Colon (tissue), 2 donors: ENCODE measurements at regions not wholly inside any gene's neighbourhood (a gene's known extent, or its start where the extent isn't known, plus 50 kb on each side); places are given as distances from the start of the nearest gene placed in this dataset.
"Not testable (repeated sequence)": the region's sequence is repeated elsewhere in the genome, so short reads cannot be mapped to it uniquely, and the experiment has no call there.

Experiments used
- FAIRE-seq: peaks from 2 replicates; lab custom pipeline; 2012; peaks lifted over from hg19 to GRCh38; lab: Jason Lieb, UNC
- donor health status: control.
- donor health status: control.

GRCh38 chr18:39360072-39360471, 1794.5 kb upstream of the CELF4 start:
- no peak for FAIRE-seq

DNA sequence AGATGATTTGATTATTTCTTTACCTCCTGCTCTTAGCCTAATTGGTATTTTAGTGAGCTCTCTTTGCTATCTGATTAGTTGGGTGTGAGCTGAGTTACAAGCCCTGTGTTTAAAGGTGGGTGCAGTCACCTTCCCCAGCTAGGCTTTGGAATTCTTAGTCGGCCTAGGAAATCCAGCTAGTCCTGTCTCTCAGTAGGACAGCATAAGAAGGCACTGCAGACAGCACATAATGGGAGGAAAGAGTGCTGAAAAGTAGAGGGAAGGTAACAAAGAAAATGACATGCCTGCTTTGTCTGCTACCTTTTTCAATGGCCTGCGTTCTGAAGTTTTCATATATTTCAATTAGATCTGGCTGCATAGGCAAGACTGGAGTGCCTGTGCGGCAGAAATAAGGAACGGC, 1794.0 kb upstream of the CELF4 start:
- FAIRE-seq, result no peak

DNA sequence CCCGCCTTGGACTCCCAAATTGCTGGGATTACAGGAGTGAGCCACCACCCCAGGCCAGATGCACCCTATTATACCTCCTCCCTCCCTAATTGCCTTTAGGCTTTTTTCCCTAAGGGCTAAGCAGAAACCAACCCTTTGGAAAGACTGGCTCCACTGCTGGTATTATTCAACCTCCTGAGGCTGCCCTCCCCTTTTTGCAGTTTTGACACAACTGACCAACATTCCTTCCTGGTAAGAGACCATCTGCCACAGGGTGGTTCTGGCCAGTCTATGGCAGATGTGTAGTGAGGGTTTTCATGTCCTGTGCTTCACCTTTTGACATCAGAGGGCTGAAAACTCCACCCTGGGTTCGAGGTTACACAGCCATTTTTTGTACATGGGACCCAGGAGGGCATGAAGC, 1785.3 kb upstream of the CELF4 start:
- no peak for FAIRE-seq

GRCh38 chr18:39349801-39350200, 1784.2 kb upstream of the CELF4 start:
- FAIRE-seq, result no peak

GRCh38 chr18:39348757-39349156, 1783.2 kb upstream of the CELF4 start:
- no peak for FAIRE-seq

DNA sequence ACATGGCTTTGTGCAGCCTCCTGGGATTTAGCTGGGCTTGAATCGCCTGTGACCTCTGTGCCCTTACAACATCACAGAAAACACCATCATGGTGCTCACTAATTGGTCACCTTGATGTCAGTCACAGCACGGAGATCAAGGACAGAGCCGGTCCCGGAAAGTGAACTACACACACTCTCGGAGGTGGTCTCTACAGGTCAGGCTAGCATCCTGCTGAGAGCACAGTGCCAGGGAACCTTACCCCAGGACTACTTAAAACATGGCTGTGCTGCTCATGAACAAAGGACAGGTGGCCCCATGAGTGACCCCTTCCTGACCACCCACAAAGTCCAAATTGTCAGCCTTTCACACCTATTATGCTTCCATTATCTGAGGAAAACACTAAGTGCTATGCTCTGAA, 1782.1 kb upstream of the CELF4 start:
- no peak for FAIRE-seq

DNA sequence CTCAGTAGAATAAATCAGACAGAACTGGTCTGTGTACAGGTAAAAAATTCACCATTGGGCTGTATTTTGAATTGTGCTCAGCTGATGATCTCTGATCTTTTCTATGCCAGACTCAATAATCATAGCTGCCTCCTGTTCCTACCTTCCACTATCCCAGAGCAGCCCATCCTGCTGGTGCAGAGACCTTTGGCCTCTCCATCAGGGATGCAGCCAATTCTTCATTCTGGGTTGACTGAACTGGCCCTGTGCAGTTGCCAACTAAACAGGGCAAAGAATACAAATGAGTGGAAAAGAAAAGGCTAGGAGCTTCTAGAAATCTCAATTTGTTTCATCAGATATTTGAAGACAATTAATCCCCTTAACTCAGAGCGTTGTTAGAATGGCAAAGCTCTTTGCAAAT, 1781.3 kb upstream of the CELF4 start:
- FAIRE-seq, result no peak

- no peak for FAIRE-seq
These were observed 1779.7 kb upstream of the CELF4 start for GRCh38 chr18:39345321-39345720.

DNA sequence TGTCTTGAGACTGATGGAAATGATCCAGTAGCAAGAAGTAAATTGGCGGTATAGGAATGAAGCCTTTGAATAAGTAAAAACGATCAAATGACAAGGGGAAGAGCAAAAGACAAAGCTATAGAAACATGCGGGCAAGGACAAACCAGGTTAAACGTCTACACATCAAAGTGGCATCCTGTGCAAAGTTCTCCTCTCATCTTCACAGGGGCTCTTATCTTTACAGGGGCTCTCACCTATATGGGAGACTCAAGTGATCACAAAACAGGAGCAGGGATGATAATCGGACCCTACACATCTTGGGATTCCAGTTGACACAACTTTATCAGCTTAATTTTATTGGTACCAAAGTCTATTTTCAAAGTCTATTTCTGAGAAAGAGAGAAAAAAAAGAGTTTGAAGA, 1778.9 kb upstream of the CELF4 start:
- FAIRE-seq, result no peak

DNA sequence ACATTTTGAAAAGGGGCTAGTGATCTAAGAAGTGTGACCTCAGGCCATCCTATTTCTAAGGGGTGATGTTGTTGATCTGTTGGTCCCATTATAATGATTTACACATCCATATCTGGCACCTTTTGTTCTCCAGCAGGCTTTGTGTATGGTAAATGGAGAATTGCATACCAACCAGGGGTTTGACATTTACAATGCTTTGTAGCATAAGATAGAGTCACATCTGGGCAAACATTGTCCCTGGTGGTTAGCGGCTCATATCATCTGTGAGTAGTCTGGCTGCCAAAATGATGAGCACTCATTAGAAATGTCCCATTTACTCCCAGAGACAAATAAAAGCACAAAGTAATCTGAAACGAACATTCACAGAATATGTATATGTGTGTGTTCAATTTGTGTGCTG, 1775.5 kb upstream of the CELF4 start:
- FAIRE-seq, result no peak

- FAIRE-seq, result no peak
These were observed 1774.8 kb upstream of the CELF4 start for GRCh38 chr18:39340418-39340817.

DNA sequence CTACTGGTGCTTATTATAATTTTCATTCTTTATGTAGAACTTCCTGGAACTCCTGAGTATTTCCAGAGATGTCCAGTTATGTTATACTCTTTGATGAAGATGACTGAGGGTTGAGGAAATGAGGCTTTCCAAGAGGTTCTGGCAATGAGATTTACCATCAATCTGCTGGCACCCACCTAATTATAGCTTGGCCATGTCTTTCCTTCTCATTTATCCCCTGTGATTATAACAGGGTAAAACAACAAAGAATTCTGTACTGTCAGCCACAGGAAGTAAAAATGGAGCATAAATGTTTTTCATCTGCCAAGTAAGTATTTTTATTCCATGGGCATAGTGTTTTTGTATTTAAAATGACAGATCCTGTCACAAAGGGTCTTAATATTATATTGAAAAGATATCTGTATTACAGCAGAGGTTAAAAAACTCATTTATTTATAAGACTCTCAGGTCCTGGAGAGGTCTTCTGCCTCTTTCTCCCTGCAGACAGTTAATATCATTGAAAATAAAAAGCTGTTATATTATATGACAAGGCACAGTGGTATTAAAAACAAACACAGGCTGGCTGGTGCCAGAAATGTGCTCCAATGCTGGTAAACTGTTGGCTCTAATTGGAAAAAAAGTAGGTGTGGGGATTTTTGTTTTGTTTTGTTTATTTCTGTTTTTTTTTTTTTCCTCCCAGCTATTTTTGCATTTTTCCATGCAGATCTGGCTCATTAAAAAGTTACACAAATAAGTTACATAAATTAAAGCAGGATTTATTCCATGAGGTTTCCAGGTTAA, 1764.1 kb upstream of the CELF4 start:
- FAIRE-seq, result no peak

GRCh38 chr18:39326772-39327171, 1761.2 kb upstream of the CELF4 start:
- no peak for FAIRE-seq

DNA sequence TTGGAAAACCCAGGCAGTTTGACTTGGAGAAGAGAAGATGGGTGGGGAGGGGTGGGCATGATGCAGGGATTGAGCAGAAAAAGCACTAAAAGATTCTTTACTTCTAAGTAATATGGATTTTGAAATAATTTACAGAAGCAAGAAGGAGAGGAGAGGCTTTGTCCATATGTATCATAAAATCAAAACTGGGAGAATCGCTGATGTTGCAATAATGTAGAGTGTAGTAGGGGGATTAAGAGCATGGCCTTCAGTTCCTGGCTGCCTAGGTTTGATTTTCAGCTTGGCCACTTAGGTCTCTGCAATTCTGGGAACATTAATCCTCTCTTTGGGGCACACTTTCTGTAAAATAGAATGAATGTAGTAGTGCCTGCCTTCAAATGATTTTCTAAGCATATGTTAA, 1760.4 kb upstream of the CELF4 start:
- FAIRE-seq, result no peak

- no peak for FAIRE-seq
These were observed 1753.5 kb upstream of the CELF4 start for GRCh38 chr18:39319141-39319540.

- FAIRE-seq, result no peak
These were observed 1752.9 kb upstream of the CELF4 start for GRCh38 chr18:39318462-39318861.

DNA sequence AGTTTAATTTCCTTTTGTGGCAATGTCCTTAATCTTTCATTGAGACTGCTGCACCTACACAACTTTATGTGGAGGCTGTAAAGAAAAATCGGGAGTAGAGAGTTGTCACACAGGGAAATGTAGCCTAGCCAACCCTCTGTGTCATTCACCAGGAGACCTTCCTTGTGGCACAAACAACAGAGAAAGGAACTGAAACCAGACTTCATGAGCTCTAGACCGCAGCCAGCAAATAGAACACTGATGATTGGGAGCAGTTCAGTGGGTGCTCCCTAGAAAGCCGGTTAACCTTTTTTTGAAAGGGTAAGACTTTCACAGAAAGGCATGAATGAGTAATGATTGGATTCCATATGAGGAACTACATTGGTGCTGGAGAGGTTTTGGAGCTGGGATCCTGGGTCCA, 1752.4 kb upstream of the CELF4 start:
- FAIRE-seq, result no peak

- no peak for FAIRE-seq
These were observed 1749.0 kb upstream of the CELF4 start for GRCh38 chr18:39314595-39314994.

DNA sequence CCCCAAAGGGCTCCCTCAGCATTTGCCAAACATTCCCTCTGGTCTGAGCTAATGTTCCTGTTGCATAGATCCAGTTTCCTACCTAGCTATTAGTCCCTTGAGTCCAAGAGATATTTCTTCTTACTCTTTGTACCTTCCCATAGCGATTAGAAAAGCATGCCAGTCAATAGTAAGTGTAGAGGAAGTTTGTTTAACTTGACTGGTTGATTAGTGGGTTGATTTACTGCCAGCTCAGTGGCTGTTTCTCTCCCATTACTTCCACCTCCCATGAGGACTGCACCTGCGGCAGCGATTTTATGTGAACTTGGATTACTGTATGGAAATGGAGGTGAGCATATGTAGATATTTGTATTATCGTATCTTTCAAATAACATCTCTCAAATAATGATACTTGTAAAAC, 1748.4 kb upstream of the CELF4 start:
- no peak for FAIRE-seq

GRCh38 chr18:39311111-39311712, 1745.6 kb upstream of the CELF4 start:
- FAIRE-seq, result no peak

DNA sequence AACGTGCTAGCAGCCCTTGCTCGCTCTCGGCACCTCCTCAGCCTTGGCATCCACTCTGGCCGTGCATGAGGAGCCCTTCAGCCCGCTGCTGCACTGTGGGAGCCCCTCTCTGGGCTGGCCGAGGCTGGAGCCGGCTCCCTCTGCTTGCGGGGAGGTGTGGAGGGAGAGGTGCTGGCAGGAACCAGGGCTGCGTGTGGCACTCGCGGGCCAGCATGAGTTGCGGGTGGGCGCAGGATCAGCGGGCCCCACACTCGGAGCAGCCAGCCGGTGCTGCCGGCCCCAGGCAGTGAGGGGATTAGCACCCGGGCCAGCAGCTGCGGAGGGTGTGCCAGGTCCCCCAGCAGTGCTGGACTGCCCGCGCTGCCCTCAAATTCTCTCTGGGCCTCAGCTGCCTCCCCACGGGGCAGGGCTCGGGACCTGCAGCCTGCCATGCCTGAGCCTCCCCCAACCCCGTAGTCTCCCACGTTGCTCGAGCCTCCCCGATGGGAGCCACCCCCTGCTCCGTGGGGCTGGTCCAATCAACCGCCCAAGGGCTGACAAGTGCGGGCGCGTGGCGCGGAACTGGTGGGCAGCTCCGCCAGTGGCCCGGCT, 1743.4 kb upstream of the CELF4 start:
- not testable (repeated sequence) for FAIRE-seq

- no peak for FAIRE-seq
These were observed 1740.2 kb upstream of the CELF4 start for GRCh38 chr18:39305766-39306165.

GRCh38 chr18:39302481-39302880, 1736.9 kb upstream of the CELF4 start:
- FAIRE-seq, result no peak

GRCh38 chr18:39299152-39299551, 1733.6 kb upstream of the CELF4 start:
- no peak for FAIRE-seq
